Omental fat pad (tissue), 3 donors: ENCODE measurements at regions not wholly inside any gene's neighbourhood (a gene's known extent, or its start where the extent isn't known, plus 50 kb on each side); places are given as distances from the start of the nearest gene placed in this dataset.

ENCODE experiments used
- ATAC-seq: fragments of 150-250 bp; one replicate; pipeline ENCODE4 v1.9.1; 2016; ENCODE audit warnings: mild to moderate bottlenecking, moderate library complexity; ENCODE audit not compliant: low FRiP score
- DNase-seq: peaks from one replicate; pipeline ENCODE4 v3.0.0-alpha.2; 2019; ENCODE audit warnings: low spot score
- TF ChIP-seq, protein P1 (sequence below), 3 donors: fragments of 450-650 bp; IDR thresholded peaks; one replicate each; pipeline ENCODE4 v1.5.1; 2016 to 2017; ENCODE audit warnings: antibody characterized with exemption in 3 of 3, mild to moderate bottlenecking in 3 of 3, moderate library complexity in 2 of 3

DNA sequence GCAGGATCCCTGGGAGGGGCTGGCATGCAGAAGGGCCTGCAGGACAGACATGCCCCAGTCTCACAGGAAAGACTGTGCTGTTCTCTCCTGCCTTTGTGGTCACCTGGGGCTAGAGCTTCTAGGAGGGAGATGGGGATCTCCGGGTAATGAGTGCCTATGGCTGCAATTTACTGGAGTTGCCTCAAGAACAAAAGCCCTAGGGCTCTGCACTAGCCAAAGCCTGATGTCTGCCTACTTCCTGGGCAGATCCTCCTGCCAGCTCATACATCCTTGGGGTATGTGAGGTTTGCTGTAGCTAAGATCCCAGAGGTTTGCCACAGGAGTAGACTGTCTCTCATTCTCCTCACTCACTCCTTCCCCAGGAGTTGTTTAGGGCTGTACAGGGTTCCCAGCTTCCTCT lies 106.9 kb upstream of the PPFIA2 start:
- TF ChIP-seq, protein P1, sequence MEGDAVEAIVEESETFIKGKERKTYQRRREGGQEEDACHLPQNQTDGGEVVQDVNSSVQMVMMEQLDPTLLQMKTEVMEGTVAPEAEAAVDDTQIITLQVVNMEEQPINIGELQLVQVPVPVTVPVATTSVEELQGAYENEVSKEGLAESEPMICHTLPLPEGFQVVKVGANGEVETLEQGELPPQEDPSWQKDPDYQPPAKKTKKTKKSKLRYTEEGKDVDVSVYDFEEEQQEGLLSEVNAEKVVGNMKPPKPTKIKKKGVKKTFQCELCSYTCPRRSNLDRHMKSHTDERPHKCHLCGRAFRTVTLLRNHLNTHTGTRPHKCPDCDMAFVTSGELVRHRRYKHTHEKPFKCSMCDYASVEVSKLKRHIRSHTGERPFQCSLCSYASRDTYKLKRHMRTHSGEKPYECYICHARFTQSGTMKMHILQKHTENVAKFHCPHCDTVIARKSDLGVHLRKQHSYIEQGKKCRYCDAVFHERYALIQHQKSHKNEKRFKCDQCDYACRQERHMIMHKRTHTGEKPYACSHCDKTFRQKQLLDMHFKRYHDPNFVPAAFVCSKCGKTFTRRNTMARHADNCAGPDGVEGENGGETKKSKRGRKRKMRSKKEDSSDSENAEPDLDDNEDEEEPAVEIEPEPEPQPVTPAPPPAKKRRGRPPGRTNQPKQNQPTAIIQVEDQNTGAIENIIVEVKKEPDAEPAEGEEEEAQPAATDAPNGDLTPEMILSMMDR (IDR thresholded peaks at IDR 0.05) = no peak
- DNase-seq (no peak), ATAC-seq (no peak)

DNA sequence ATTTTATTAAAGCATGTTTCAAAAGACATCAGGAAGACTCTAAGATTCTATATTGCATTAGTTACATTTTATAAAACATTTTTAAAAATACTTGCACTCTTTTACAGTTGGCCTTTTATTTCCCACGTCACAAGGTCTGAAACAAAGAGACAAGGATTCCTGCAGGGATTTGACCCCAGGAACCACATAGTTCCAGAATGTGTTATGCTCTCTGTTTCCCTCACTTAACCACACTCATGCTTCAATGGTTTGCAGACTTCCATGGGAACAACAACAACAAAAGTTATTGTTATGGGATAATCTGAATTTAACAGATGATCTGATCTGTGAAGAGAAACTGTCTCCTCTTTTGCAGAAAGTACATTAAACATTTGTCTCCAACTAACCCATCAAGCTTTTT lies 104.3 kb upstream of the PPFIA2 start:
- DNase-seq = no peak
- no peak for ATAC-seq
- TF ChIP-seq, protein P1 (IDR thresholded peaks at IDR 0.05) = no peak

DNA sequence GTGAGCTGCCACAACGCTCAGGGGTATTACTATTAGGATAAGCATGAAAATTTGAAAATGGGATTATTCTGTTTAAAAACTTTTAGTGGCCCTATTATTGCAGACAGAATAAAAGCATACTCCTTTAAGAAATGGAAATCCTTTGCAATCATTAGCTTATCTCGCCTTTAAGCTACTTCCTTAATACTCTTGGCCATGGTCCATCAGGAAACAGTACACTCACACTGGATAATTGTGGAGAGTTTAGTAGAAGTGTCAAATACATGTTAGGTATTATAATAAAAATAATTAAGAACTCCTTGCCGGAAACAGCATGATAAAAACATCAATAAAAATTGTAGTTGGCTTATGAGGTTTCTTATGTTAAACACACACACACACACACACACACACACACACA lies 100.4 kb upstream of the PPFIA2 start:
- ATAC-seq = no peak
- no peak for DNase-seq
- TF ChIP-seq, protein P1 (IDR thresholded peaks at IDR 0.05) = no peak

DNA sequence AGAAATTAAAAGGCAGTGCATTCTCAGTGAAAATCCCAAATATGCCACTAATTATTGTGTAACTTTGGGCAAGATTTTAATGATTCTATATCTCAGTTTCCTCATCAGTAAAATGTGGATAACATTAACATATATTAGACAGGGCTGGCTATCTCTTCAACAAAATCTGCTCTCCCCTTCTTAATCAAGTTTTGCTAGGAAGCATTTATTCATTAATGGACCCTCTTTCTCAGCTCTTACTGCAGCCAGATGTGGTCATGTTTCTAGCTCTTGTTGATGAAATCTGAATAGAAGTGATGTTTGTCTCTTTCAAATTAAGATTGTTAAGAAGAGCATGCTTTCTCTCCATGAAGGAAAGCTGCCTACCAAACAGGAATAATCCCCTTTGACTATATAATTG lies 84.4 kb upstream of the PPFIA2 start:
- ATAC-seq = no peak
- TF ChIP-seq, protein P1 (IDR thresholded peaks at IDR 0.05) = no peak
- no peak for DNase-seq

DNA sequence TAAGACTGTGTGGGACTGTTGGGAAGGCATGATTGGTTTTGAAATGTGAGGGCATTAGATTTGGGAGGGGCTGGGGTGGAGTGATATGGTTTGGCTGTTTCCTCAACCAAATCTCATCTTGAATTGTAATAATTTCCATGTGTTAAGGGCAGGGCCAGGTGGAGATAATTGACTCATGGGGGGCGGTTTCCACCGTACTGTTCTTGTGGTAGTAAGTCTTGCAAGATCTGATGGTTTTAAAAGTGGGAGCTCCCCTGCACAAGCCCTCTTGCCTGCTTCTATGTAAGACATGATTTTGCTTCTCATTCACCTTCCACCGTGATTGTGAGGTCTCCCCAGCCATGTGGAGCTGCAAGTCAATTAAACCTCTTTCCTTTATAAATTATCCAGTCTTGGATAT lies 76.6 kb upstream of the PPFIA2 start:
- TF ChIP-seq, protein P1 (IDR thresholded peaks at IDR 0.05) = no peak
- ATAC-seq = no peak
- no peak for DNase-seq

DNA sequence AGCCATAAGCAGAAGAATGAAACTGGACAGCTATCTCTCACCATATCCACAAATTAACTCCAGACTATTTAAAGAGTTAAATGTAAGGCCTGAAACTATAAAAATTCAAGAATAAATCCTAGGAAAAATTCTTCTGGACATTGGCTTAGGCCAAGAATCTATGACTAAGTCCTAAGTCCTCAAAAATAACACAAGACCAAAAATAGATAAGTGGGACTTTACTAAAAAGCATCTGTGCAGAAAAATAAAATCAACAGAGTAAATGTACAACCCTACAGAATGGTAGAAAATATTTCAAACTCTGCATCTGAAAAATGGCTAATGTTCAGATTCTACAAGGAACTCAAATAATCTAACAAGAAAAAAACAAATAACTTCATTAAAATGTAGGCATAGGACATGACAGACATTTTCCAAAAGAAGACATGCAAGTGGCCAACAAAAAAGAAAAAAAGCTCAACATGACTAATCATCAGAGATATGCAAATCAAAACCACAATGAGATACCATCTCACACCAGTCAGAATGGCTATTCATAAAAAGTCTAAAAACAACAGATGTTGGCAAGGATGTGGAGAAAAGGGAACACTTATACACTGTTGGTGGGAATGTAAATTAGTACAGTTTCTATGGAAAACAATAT lies 61.0 kb upstream of the PPFIA2 start:
- TF ChIP-seq, protein P1 (IDR thresholded peaks at IDR 0.05) = no peak
- no peak for DNase-seq
- no peak for ATAC-seq

DNA sequence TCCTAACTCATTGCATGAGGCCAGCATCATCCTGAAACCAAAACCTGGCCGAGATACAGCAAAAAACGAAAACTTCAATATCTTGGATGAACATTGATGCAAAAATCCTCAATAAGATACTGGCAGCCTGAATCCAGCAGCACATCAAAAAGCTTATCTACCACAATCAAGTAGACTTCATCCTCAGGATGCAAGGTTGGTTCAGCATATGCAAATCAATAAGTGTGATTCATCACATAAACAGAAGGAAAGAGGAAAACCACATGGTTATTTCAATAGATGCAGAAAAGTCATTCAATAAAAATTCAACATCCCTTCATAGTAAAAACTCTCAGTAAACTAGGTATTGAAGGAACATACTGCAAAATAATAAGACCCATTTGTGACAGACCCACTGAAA lies 56.5 kb upstream of the PPFIA2 start:
- DNase-seq = no peak
- no peak for ATAC-seq
- TF ChIP-seq, protein P1 (IDR thresholded peaks at IDR 0.05) = no peak
